ENCODE measurements at regions not wholly inside any gene's neighbourhood (a gene's known extent, or its start where the extent isn't known, plus 50 kb on each side); places are given as distances from the start of the nearest gene placed in this dataset.

GRCh38 chr7:54632696-54633095, 90.5 kb downstream of the VSTM2A start:
- TF ChIP-seq CTCF (IDR thresholded peaks at IDR 0.05 in 2 of 3, conservative IDR thresholded peaks at IDR 0.05 in 1 of 3; ENCODE audit: insufficient read depth in 2 of 3, low read depth in 1 of 3, low read length in 3 of 3) (no peak), MAZ (CRISPR knock-in tag; conservative IDR thresholded peaks at IDR 0.05 in 1 of 2, IDR thresholded peaks at IDR 0.05 in 1 of 2) (no peak), SREBF2 (CRISPR knock-in tag; IDR thresholded peaks at IDR 0.05) (no peak), ZNF124 (CRISPR knock-in tag; IDR thresholded peaks at IDR 0.05) (no peak), MLX (CRISPR knock-in tag; conservative IDR thresholded peaks at IDR 0.05) (no peak), IRF9 (tag; IDR thresholded peaks at IDR 0.05) (no peak), EZH2 (IDR thresholded peaks at IDR 0.05; ENCODE audit: borderline replicate concordance, low read depth, low read length) (no peak), TAF9B (IDR thresholded peaks at IDR 0.05; ENCODE audit: partially characterized antibody) (no peak)

Data from K562 (cell line).